Breast epithelium (tissue), 4 donors: ENCODE measurements at regions not wholly inside any gene's neighbourhood (a gene's known extent, or its start where the extent isn't known, plus 50 kb on each side); places are given as distances from the start of the nearest gene placed in this dataset.

Source experiments
- DNase-seq, 2 donors: peaks; one replicate each; pipeline ENCODE4 v3.0.0-alpha.2; 2019; ENCODE audit warnings: low spot score in 2 of 2
- H3K27ac ChIP-seq, 2 donors: fragments of 200-600 bp; sonication (generic) in 1 of 2; one replicate each; pipeline ENCODE4 v1.5.1; 2016 to 2019; ENCODE audit warnings: mild to moderate bottlenecking in 1 of 2
- H3K27me3 ChIP-seq, 2 donors: fragments of 200-600 bp; sonication (generic) in 1 of 2; one replicate each; pipeline versions ENCODE4 v1.5.1 to v1.6.0; 2017 to 2019; ENCODE audit warnings: control low read depth in 1 of 2, mild to moderate bottlenecking in 1 of 2
- H3K36me3 ChIP-seq: fragments of 200-600 bp; one replicate; pipeline ENCODE4 v1.5.1; 2019
- H3K4me1 ChIP-seq, 2 donors: fragments of 200-600 bp; sonication (generic); one replicate each; pipeline ENCODE4 v1.5.1; 2016 to 2019; ENCODE audit warnings: control low read depth in 1 of 2
- H3K4me3 ChIP-seq, 3 donors: fragments of 200-600 bp; sonication (generic); 1 replicate in 2 of 3; 2 replicates in 1 of 3; pipeline ENCODE4 v1.5.1; 2016 to 2019; ENCODE audit warnings: mild to moderate bottlenecking in 3 of 3, moderate library complexity in 2 of 3
- H3K9me3 ChIP-seq, 2 donors: fragments of 200-600 bp; sonication (generic) in 1 of 2; one replicate each; pipeline ENCODE4 v1.5.1; 2016 to 2019; ENCODE audit warnings: control low read depth in 1 of 2
- CTCF ChIP-seq, 3 donors: fragments of 450-650 bp; IDR thresholded peaks; one replicate each; pipeline ENCODE4 v1.5.1; 2016 to 2017; ENCODE audit warnings: antibody characterized with exemption in 3 of 3, mild to moderate bottlenecking in 3 of 3, moderate library complexity in 3 of 3
- POLR2A ChIP-seq: fragments of 450-650 bp; IDR thresholded peaks from one replicate; pipeline ENCODE4 v1.6.1; 2016; ENCODE audit warnings: antibody characterized with exemption, mild to moderate bottlenecking, moderate library complexity
- POLR2AphosphoS5 ChIP-seq, 3 donors: sonication (generic); formaldehyde crosslinking; IDR thresholded peaks; one replicate each; pipeline ENCODE4 v1.6.1; 2017; ENCODE audit warnings: antibody characterized with exemption in 3 of 3
- intact Hi-C: fragments of 100-400 bp; cut with DNase I; formaldehyde crosslinking; loops from one replicate; pipeline ENCODE4 v1.15.1; 2023; ENCODE audit warnings: low total_unique reads

- no peak overlapping the region for H3K27ac ChIP-seq
- TF ChIP-seq POLR2A (no peak), POLR2AphosphoS5 (IDR thresholded peaks at IDR 0.05) (no peak), CTCF (IDR thresholded peaks at IDR 0.05) (no peak)
- H3K27me3 ChIP-seq, result no peaks in the 10 kb centered on the region
- no peak overlapping the region for H3K4me3 ChIP-seq
- H3K36me3 ChIP-seq, result no peaks in the 10 kb centered on the region
- intact Hi-C loops, result no loop called here
- H3K9me3 ChIP-seq, result no peaks in the 10 kb centered on the region
- H3K4me1 ChIP-seq, result no peaks in the 10 kb centered on the region
- DNase-seq, result no peak
Measured at GRCh38 chr2:14773696-14774095, 141.2 kb downstream of the LRATD1 start.

GRCh38 chr2:14774436-14774968 is 142.0 kb downstream of the LRATD1 start:
- Histone ChIP-seq H3K36me3 (no peaks in the 10 kb centered on the region), H3K4me1 (no peaks in the 10 kb centered on the region), H3K4me3 (no peak overlapping the region), H3K9me3 (no peaks in the 10 kb centered on the region), H3K27ac (no peak overlapping the region), H3K27me3 (no peaks in the 10 kb centered on the region)
- TF ChIP-seq POLR2A (no peak), POLR2AphosphoS5 (IDR thresholded peaks at IDR 0.05) (no peak), CTCF (IDR thresholded peaks at IDR 0.05) (no peak)
- intact Hi-C loops, result no loop called here
- no peak for DNase-seq

- Histone ChIP-seq H3K27ac (no peak overlapping the region), H3K4me1 (no peaks in the 10 kb centered on the region), H3K36me3 (no peaks in the 10 kb centered on the region), H3K27me3 (no peaks in the 10 kb centered on the region), H3K4me3 (no peak overlapping the region), H3K9me3 (no peaks in the 10 kb centered on the region)
- TF ChIP-seq POLR2A (no peak), CTCF (IDR thresholded peaks at IDR 0.05) (no peak), POLR2AphosphoS5 (IDR thresholded peaks at IDR 0.05) (no peak)
- intact Hi-C loops, result no loop called here
- no peak for DNase-seq
Measured at GRCh38 chr2:14776216-14776615, 143.7 kb downstream of the LRATD1 start.

- no peaks in the 10 kb centered on the region for H3K36me3 ChIP-seq
- no peaks in the 10 kb centered on the region for H3K4me1 ChIP-seq
- no peak overlapping the region for H3K4me3 ChIP-seq
- no peak for TF ChIP-seq POLR2A
- TF ChIP-seq CTCF (IDR thresholded peaks at IDR 0.05), result no peak
- no peak for TF ChIP-seq POLR2AphosphoS5 (IDR thresholded peaks at IDR 0.05)
- H3K27me3 ChIP-seq, result no peaks in the 10 kb centered on the region
- no peaks in the 10 kb centered on the region for H3K9me3 ChIP-seq
- DNase-seq, result no peak
- intact Hi-C loops, result no loop called here
- no peak overlapping the region for H3K27ac ChIP-seq
Measured at GRCh38 chr2:14778015-14778414, 145.5 kb downstream of the LRATD1 start.

GRCh38 chr2:14779252-14779651 is 146.7 kb downstream of the LRATD1 start:
- DNase-seq, result no peak
- intact Hi-C loops, result no loop called here
- Histone ChIP-seq H3K36me3 (no peaks in the 10 kb centered on the region), H3K27ac (no peak overlapping the region), H3K4me1 (no peaks in the 10 kb centered on the region), H3K27me3 (no peaks in the 10 kb centered on the region), H3K4me3 (no peak overlapping the region), H3K9me3 (no peaks in the 10 kb centered on the region)
- TF ChIP-seq POLR2AphosphoS5 (IDR thresholded peaks at IDR 0.05), result no peak
- no peak for TF ChIP-seq CTCF (IDR thresholded peaks at IDR 0.05)
- no peak for TF ChIP-seq POLR2A
